Ishikawa (cell line): ENCODE measurements at regions not wholly inside any gene's neighbourhood (a gene's known extent, or its start where the extent isn't known, plus 50 kb on each side); places are given as distances from the start of the nearest gene placed in this dataset.

ENCODE experiments used
- EGR1 ChIP-seq: IDR thresholded peaks from 2 replicates; pipeline ENCODE4 v1.6.1; 2012
- EP300 ChIP-seq: IDR thresholded peaks from 2 replicates; pipeline ENCODE4 v1.6.1; 2012; ENCODE audit warnings: borderline replicate concordance
- NFIC ChIP-seq: IDR thresholded peaks from 2 replicates; pipeline ENCODE4 v1.6.1; 2012
- TF ChIP-seq, protein P1 (sequence below): IDR thresholded peaks from 2 replicates; pipeline ENCODE4 v1.6.1; 2012; ENCODE audit warnings: low read depth, mild to moderate bottlenecking

DNA sequence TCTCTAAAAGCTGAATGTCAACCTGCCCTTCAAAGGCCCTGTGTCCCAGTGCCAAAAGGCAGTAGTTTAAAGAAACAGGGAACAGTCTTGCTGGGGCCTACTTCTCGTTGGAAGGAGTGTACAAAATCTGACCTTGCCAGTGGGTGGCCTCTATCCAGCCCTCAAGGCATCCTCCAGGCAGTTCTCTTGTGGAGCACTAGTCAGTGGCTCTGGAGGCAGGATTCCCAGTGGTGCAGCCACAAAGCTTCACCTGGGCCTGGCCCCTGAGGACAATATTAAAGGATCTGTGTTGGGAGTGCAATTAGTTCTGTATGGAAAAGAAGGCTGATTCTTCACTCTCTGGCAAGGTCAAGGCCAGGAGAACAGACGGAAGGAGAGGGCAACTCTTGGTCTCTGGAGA lies 237.8 kb upstream of the ADAMTS9 start:
- TF ChIP-seq, protein P1, sequence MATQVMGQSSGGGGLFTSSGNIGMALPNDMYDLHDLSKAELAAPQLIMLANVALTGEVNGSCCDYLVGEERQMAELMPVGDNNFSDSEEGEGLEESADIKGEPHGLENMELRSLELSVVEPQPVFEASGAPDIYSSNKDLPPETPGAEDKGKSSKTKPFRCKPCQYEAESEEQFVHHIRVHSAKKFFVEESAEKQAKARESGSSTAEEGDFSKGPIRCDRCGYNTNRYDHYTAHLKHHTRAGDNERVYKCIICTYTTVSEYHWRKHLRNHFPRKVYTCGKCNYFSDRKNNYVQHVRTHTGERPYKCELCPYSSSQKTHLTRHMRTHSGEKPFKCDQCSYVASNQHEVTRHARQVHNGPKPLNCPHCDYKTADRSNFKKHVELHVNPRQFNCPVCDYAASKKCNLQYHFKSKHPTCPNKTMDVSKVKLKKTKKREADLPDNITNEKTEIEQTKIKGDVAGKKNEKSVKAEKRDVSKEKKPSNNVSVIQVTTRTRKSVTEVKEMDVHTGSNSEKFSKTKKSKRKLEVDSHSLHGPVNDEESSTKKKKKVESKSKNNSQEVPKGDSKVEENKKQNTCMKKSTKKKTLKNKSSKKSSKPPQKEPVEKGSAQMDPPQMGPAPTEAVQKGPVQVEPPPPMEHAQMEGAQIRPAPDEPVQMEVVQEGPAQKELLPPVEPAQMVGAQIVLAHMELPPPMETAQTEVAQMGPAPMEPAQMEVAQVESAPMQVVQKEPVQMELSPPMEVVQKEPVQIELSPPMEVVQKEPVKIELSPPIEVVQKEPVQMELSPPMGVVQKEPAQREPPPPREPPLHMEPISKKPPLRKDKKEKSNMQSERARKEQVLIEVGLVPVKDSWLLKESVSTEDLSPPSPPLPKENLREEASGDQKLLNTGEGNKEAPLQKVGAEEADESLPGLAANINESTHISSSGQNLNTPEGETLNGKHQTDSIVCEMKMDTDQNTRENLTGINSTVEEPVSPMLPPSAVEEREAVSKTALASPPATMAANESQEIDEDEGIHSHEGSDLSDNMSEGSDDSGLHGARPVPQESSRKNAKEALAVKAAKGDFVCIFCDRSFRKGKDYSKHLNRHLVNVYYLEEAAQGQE: no peak
- TF ChIP-seq EGR1: no peak
- TF ChIP-seq EP300: no peak
- no peak for TF ChIP-seq NFIC
